ENCODE measurements at regions not wholly inside any gene's neighbourhood (a gene's known extent, or its start where the extent isn't known, plus 50 kb on each side); places are given as distances from the start of the nearest gene placed in this dataset.
"Not testable (repeated sequence)": the region's sequence is repeated elsewhere in the genome, so short reads cannot be mapped to it uniquely, and the experiment has no call there.

DNA sequence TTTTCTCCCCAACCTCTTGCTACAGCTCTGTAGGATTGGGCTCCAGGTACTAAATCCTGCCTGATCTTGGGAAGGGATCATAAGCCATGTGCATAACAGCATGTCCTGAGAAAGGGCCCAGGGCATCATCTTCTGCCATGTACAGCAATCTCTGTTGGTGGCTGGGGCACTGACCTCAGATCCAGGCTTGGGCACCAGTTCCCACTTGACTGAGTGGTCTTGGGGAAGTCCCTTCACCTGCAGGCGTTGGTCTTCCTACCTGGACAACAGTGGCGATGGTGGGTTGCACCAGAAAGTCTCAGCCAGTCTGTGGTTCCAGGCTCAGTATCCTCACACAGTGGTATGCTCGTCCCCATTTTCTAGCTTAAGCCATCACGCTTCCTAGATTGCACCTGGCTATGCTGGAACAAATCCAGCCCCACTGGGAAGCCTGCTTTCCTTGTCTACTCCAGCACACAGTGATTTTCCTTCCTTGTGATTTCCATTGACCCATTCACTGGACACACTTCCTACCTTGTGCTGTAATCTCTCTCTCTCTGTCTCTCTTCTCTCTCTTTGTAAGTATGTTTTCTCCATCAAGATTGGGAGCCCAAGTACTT is 121.7 kb upstream of the PITX1 start:
- TF ChIP-seq POLR2A (IDR thresholded peaks at IDR 0.05) = no peak
- TF ChIP-seq, protein P1, sequence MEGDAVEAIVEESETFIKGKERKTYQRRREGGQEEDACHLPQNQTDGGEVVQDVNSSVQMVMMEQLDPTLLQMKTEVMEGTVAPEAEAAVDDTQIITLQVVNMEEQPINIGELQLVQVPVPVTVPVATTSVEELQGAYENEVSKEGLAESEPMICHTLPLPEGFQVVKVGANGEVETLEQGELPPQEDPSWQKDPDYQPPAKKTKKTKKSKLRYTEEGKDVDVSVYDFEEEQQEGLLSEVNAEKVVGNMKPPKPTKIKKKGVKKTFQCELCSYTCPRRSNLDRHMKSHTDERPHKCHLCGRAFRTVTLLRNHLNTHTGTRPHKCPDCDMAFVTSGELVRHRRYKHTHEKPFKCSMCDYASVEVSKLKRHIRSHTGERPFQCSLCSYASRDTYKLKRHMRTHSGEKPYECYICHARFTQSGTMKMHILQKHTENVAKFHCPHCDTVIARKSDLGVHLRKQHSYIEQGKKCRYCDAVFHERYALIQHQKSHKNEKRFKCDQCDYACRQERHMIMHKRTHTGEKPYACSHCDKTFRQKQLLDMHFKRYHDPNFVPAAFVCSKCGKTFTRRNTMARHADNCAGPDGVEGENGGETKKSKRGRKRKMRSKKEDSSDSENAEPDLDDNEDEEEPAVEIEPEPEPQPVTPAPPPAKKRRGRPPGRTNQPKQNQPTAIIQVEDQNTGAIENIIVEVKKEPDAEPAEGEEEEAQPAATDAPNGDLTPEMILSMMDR (IDR thresholded peaks at IDR 0.05) = no peak
- Histone ChIP-seq H3K36me3 (no peaks in the 10 kb centered on the region), H3K9me3 (peaks cover 0 to 22% (median 0%) of the 10 kb centered on the region in 3 donors), H3K27ac (peak overlapping the region; percentile 86 to 92 (median 90)), H3K4me1 (peaks cover 17 to 71% (median 23%) of the 10 kb centered on the region in 3 donors), H3K27me3 (no peaks in the 10 kb centered on the region), H3K4me3 (no peak overlapping the region)
- 55 to 77% methylated on average over 3 to 4 of the region's 4 CpGs for WGBS, 2 donors
- no peak for DNase-seq
- intact Hi-C loops (cut with DNase I) = no loop called here

DNA sequence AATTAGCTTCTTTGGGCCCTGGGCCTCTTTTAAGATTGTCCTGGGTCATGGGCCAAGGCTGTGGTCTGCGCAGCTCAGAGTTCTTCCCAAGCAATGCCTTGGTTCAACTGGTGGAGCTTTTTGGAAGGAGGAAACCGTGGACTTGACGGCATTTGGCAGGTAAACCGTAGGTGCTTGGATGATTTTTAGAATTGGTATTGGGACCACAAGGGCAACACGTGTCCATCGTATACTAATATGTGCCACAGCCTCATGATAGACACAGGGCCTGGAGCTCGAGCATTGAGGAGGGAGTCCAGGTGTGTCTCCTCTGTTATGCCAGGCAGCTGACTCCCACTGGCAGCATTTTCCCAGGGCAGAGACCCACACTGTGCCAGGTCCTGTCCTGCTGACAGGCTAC is 120.9 kb upstream of the PITX1 start:
- intact Hi-C loops (cut with DNase I) = no loop called here
- no peak for DNase-seq
- Histone ChIP-seq H3K36me3 (no peaks in the 10 kb centered on the region), H3K9me3 (peaks cover 0 to 22% (median 0%) of the 10 kb centered on the region in 3 donors), H3K4me3 (no peak overlapping the region), H3K4me1 (peaks cover 17 to 71% (median 23%) of the 10 kb centered on the region in 3 donors), H3K27me3 (no peaks in the 10 kb centered on the region), H3K27ac (peak overlapping the region; percentile 86 to 92 (median 90))
- 92 to 95% methylated on average over 6 of the region's 7 CpGs for WGBS, 2 donors
- TF ChIP-seq POLR2A (IDR thresholded peaks at IDR 0.05) = no peak
- TF ChIP-seq, protein P1 (IDR thresholded peaks at IDR 0.05) = no peak

DNA sequence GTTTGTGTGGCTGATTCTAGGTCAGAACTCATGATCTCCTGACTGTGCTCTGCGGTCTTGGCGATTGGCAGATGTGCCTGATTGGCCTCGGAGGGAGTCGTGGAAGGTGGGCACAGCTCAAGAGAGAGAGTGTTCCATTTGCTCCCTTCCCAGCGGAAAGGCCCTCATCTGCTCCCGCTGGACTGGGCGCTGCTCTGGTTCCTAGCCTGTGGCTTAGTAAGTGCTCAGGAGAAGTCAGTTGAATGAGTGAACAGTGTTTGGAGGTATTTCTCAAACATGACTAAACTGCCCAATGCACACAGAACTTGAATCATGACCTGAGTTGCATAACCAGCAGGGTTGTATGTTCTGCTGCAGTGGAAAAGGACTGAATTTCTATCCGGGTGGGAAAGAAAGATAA is 120.2 kb upstream of the PITX1 start:
- no peaks in the 10 kb centered on the region for H3K36me3 ChIP-seq
- TF ChIP-seq, protein P1 (IDR thresholded peaks at IDR 0.05) = no peak
- TF ChIP-seq POLR2A (IDR thresholded peaks at IDR 0.05) = no peak
- H3K27me3 ChIP-seq = no peaks in the 10 kb centered on the region
- 33 to 74% methylated on average over 1 to 5 of the region's 8 CpGs for WGBS, 2 donors
- intact Hi-C loops (cut with DNase I) = no loop called here
- H3K27ac ChIP-seq = peak overlapping the region; percentile 86 to 92 (median 90)
- H3K4me3 ChIP-seq = no peak overlapping the region
- peaks cover 17 to 67% (median 23%) of the 10 kb centered on the region in 3 donors for H3K4me1 ChIP-seq
- DNase-seq = no peak
- peaks cover 0 to 16% (median 0%) of the 10 kb centered on the region in 3 donors for H3K9me3 ChIP-seq

DNA sequence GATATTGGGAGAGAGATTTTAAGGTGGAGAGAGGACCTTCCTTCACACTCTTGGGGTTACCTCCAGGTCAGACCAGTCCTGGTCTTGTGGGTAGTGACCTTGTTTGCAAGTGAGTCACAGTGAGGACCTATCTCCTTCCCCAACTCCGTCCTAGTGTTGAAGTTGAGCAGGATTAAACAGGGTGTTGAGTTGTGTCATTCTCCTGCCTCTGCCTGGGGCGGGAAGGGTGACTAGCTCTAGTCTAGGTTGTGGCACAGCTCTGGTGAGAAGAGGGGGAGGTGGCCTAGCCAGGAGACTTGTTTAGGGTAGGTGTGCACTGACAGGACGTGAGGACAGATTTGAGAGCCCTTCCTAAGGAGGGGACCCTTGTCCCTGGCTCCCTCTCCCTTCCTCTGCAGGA is 119.6 kb upstream of the PITX1 start:
- peak overlapping the region; percentile 86 to 92 (median 90) for H3K27ac ChIP-seq
- no peaks in the 10 kb centered on the region for H3K36me3 ChIP-seq
- peaks cover 0 to 10% (median 0%) of the 10 kb centered on the region in 3 donors for H3K9me3 ChIP-seq
- no peak for DNase-seq
- 29 to 74% methylated on average over 1 to 2 of the region's 3 CpGs for WGBS, 2 donors
- intact Hi-C loops (cut with DNase I) = no loop called here
- H3K4me3 ChIP-seq = no peak overlapping the region
- H3K4me1 ChIP-seq = peaks cover 17 to 67% (median 23%) of the 10 kb centered on the region in 3 donors
- TF ChIP-seq POLR2A (IDR thresholded peaks at IDR 0.05) = peak in 1 of 4 donors; percentile 18
- TF ChIP-seq, protein P1 (IDR thresholded peaks at IDR 0.05) = no peak
- H3K27me3 ChIP-seq = no peaks in the 10 kb centered on the region

DNA sequence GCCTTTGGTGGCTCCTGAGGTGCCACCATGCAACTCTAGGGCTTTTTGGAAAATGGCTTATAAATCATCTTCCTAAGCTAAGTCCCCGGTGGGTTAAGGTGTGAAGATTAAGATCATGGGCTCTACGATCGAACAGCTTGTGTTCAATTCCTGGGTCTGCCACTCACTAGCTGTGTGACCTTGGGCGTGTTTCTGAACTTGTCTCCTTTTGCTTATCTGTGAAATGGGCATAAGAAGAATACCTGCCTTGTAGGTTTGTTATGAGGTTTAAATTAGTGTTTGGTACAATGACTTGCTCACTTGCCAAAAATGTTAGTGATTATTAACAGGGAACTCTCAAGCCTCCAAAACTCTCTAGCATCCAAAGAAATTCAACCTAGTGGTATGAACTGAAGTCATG is 119.2 kb upstream of the PITX1 start:
- WGBS, 2 donors = 63 to 78% methylated on average over 3 to 4 of the region's 4 CpGs
- peak overlapping the region; percentile 86 to 92 (median 90) for H3K27ac ChIP-seq
- H3K4me1 ChIP-seq = peaks cover 17 to 68% (median 23%) of the 10 kb centered on the region in 3 donors
- no peak for DNase-seq
- intact Hi-C loops (cut with DNase I) = no loop called here
- H3K36me3 ChIP-seq = no peaks in the 10 kb centered on the region
- TF ChIP-seq, protein P1 (IDR thresholded peaks at IDR 0.05) = no peak
- no peak overlapping the region for H3K4me3 ChIP-seq
- peaks cover 0 to 8% (median 0%) of the 10 kb centered on the region in 3 donors for H3K9me3 ChIP-seq
- no peaks in the 10 kb centered on the region for H3K27me3 ChIP-seq

DNA sequence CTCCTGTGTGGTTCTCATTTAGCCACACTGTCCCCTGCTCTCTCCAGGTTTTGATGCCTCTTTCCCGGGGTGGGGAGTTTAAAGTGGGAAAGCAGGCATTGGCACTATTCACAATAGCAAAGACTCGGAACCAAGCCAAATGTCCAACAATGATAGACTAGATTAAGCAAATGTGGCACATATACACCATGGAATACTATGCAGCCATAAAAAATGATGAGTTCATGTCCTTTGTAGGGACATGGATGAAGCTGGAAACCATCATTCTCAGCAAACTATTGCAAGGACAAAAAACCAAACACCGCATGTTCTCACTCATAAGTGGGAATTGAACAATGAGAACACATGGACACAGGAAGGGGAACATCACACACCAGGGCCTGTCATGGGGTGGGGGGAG is 117.6 kb upstream of the PITX1 start:
- H3K9me3 ChIP-seq; H3K27me3 ChIP-seq; intact Hi-C loops (cut with DNase I); H3K36me3 ChIP-seq; H3K27ac ChIP-seq; H3K4me3 ChIP-seq; DNase-seq: not testable (repeated sequence)
- peaks cover 12 to 53% (median 23%) of the 10 kb centered on the region in 3 donors for H3K4me1 ChIP-seq
- WGBS, 2 donors = 73 to 100% methylated on average over 1 to 2 of the region's 3 CpGs

Measured in esophagus squamous epithelium (tissue), 5 donors.